NAMALWA (cell line): ENCODE measurements at regions not wholly inside any gene's neighbourhood (a gene's known extent, or its start where the extent isn't known, plus 50 kb on each side); places are given as distances from the start of the nearest gene placed in this dataset.
"Not testable (repeated sequence)": the region's sequence is repeated elsewhere in the genome, so short reads cannot be mapped to it uniquely, and the experiment has no call there.

Experiments used
- DNase-seq: peaks from one replicate; pipeline ENCODE4 v3.0.0-alpha.2; 2015; ENCODE audit warnings: low spot score

- no peak for DNase-seq
Measured at GRCh38 chr7:54116956-54117355, 425.2 kb upstream of the VSTM2A start.

GRCh38 chr7:54129035-54129434 lies 413.1 kb upstream of the VSTM2A start:
- DNase-seq, result no peak

DNA sequence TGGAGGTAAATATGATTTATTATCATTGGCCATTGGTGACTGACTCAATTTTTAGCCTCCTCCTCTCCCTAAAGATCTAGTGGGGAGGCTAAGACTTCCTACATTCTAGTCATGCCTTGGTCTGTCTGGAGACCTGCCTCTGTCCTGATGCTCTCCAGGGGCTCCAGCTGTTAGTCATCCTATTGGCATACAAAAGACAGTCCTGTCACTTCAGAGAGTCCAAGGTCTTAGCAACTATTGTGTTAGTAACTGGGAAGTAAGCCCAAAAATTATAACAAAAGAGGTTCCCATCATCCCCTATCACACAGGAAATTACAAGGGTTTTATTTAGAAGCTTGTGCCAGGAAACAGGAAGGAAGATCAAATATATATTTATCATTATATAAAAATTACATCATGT lies 400.6 kb upstream of the VSTM2A start:
- no peak for DNase-seq

DNA sequence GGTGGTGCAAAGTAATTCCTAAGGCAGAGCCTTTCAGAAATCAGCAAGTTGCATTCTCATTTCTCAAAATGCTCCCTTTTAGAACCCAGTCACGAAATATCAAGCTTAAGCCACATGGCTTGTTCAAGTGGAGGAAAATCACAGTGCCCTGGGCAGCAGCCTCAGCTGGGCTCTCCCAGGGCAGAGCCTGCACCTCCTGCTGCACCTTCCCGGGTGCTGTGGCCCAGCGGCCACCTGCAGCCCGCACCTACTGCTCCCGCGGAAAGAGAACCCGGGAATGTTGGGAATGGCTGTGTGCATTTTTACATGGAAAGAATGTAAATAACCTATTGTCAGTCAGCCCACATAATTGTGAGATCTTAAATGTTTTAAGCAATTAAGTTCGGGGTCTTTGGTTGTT lies 396.5 kb upstream of the VSTM2A start:
- no peak for DNase-seq

- no peak for DNase-seq
Measured at GRCh38 chr7:54153462-54153861, 388.7 kb upstream of the VSTM2A start.

- no peak for DNase-seq
Measured at GRCh38 chr7:54159088-54159487, 383.1 kb upstream of the VSTM2A start.

- DNase-seq, result no peak
Measured at GRCh38 chr7:54161621-54162020, 380.6 kb upstream of the VSTM2A start.

- DNase-seq, result no peak
Measured at GRCh38 chr7:54166419-54166818, 375.8 kb upstream of the VSTM2A start.

DNA sequence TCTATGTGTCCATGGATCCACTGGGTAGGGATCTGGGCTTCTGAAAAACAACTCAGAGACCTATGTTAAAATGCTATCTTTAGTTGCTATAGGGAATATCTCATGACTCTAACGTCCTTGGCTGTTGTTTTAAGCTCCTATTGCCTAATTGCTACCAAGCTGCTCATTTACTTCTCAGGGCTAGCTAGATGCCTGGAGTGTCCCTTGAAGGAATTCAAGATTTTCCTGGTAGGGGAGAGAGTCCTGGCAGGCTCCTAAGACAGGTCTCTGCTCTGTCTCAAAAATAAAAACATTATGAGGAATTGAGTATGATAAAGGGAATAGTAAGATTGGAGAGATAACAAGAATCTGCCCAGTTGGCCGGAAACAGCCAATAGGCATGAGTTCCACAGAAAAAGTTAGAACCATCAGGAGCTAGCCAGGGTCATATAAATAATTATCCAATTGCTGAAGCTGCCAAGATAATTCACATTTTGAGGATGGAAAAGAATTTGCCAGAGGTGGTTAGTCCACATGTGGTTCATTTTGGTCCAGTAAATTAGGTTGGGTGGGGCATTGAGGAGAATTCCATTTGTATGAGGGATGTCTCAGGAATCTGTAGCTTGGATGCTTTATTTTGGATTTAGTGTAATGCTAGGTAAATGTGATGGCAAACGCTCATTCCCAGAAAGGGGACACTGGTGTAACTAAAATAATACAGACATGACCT lies 362.7 kb upstream of the VSTM2A start:
- no peak for DNase-seq

GRCh38 chr7:54180796-54181195 lies 361.4 kb upstream of the VSTM2A start:
- no peak for DNase-seq

DNA sequence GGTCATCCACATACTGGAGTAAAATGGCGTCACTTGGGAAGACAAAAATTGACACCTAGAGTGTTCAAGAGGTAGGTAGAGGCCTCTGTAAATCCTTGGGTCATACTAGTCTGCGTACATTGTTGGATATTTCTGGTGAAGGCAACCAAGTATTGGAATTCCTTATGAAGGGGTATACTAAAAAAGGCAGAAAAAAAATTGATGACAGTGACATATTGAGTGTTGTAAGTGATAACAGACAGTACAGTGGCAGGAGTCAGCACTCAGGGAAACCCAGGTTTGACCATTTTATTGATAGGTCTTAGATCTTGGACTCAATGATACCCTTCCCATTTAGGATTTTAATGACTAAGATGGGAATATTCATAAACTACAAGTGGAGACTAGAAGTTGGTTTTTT lies 359.1 kb upstream of the VSTM2A start:
- DNase-seq, result no peak

GRCh38 chr7:54186336-54186735 lies 355.8 kb upstream of the VSTM2A start:
- no peak for DNase-seq

DNA sequence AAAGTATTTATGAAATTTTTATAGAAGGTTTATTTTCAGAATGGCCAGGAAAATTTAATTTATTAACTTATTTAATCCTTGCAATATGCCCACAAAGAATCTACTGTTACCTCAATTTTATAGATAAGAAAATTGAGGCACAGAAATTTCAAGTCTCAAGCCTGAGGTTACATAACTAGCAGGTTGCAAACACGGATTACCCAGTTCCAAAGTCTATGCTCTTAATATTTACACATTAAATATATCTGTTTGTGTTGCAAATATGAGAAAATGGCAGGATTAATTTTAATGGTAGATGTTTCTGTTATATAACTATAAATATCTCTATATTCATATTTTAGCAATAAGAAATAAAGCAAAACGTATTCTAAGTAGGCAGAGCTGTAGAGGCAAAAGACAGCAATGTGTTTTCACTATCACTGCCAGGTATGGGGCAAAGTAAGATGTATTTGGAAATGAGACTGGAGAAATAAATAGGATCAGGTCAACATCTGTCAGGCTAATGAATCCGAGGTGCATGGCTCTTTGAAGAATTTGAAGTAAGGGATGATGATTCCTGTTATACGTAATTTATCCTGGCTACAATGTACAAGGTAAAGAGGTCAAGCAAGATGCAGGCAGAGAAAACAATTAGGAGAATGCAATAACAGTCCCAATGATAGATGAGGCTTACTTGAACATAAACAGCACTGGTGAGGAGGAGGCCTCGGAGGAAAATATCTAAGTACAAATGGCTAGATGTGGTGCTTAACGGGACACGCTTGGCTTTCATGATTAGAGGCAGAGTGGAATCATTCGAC lies 354.1 kb upstream of the VSTM2A start:
- DNase-seq, result no peak

DNA sequence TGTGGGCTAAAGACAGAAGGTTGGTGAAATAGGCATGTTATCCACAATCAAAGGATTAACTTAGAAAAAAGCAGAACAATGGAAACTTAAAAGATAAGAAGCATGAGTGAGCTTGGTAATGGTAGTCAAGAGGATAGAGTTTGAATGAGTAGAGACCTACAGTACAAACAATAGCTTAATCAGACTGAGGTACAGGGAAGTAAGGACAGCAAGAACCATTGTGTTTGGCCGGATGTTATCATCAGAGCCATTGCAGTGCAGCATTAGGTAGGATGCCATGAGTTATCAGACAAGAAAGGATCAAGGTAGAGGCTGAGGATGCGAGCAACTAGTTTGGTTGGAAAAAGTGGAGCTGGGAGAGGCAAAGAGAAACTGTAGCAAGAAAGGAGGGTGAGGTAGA lies 353.3 kb upstream of the VSTM2A start:
- DNase-seq, result no peak

- no peak for DNase-seq
Measured at GRCh38 chr7:54189330-54189729, 352.8 kb upstream of the VSTM2A start.

DNA sequence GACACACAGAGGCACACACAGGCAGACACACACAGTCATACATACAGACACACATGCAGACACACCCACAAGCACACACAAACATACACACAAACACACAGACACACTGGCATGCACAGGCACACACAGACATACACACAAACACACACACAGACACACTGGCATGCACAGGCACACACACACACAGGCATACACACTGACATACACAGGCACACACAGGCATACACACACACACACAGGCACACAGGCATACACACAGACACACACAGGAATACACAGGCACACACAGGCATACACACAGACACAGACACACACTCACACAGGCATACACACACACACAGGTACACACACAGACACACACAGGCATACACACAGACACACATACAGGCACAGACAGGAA lies 340.7 kb upstream of the VSTM2A start:
- DNase-seq, result no peak

- no peak for DNase-seq
Measured at GRCh38 chr7:54215424-54215823, 326.8 kb upstream of the VSTM2A start.

DNA sequence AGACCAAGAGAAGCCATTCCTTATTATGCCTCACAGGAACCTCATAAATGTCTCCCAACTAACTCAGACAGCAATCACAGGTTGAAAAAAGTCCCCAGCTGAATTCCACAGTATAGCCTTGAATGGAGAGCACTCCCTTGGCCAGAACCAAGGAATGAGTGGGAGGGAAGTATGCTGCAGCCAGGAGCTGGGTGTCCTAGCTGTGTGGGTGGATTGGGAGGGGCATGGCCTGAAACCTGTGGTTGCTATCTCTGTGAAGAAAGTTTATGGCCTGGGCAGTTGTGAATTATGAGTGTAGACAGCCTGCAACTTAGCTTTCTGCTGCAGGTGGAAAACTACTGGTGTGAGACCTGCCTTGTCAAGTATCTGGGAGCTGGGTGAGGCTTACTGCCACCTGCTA lies 316.1 kb upstream of the VSTM2A start:
- not testable (repeated sequence) for DNase-seq

DNA sequence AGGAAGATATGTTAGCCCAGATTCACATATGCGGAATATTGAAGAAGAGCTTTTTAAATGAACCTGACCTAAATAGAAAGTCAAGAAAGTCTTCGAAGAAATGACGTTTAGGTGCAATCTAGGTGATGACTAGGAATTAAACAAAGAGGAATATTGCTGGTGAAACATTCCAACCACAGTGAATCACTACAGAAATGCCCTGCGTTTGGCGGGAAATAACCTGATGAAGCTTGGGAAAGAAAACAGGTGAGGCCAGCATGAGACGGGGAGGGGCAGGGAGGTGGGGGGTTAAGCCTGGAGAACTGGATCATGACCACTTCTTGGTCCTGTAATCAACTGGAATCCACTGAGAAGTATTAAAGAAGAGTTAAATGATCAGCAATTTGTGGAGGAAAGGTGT lies 299.4 kb upstream of the VSTM2A start:
- no peak for DNase-seq

DNA sequence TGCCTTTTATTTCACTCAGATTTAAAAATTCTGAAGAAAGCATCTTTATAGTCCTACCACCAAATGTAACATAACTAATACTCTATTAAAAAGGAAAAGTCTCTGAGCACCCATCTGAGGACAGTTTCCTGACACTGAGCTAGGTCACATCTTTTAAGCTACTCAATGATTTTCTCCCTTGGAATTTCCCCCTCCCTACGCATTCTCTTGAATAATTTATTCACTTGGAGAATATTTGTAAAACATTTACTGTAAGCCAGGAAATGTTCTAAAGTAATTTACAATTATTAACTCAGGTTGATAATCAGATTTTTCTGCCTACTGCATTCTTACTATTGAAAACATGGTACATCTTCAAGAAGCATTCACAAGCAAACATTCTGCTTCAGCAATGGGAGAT lies 297.2 kb upstream of the VSTM2A start:
- no peak for DNase-seq

DNA sequence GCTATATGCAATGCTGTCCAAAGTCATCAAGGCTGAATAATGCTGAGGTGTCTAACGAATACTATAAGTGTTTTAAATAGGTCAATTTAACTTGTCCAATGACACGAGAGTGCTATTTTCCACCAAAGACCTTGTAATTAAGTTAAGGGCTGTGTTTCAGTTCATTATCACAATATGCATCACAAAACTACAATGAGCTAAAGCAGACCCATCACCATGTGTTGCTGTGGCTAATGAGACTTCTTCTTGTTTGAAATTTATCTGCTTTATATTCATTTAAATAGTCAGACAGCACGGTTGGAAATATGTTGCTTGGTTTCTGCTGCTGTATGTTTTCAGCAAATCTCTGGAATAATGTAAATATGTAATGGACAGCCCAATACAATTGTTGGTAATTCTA lies 292.5 kb upstream of the VSTM2A start:
- no peak for DNase-seq

DNA sequence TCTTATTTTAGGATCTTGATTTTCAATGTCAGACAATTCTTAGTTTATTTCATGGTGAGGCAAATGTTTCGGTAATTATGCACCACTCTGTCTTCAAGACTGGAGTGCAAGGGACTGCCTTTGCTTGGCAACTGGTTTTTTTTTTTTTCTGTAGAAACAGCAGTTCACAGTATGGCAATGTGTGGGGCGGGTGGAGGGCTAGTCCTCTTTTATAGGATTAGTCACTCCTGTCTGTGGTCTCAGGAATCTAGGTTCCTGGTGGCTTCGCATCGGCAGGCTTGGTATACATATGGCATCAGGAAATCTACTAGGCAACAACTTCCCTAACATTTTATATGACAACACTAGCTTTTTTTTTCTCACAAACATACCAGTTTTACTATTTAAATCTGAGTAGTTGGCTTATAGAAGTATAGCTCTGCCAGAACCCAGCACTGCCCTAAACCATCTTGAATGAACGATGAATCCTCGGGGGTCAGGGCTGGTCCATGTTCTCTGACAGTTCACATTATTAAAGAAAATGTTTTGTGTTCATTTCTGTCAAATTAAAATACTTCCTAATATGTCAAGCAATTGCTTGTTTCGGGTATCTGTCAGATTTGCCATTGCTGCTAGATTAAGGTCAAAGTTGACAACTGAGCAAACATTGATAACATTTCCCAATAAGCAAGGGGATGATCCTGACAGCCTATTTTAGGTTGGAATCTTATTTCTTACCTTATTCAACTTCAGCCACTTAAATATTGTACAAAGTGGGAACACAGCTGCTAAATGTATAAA lies 289.7 kb upstream of the VSTM2A start:
- DNase-seq, result peak; percentile 63

GRCh38 chr7:54253036-54253373 lies 289.2 kb upstream of the VSTM2A start:
- peak; percentile 79 for DNase-seq
